ENCODE measurements at regions not wholly inside any gene's neighbourhood (a gene's known extent, or its start where the extent isn't known, plus 50 kb on each side); places are given as distances from the start of the nearest gene placed in this dataset.
"Not testable (repeated sequence)": the region's sequence is repeated elsewhere in the genome, so short reads cannot be mapped to it uniquely, and the experiment has no call there.

DNA sequence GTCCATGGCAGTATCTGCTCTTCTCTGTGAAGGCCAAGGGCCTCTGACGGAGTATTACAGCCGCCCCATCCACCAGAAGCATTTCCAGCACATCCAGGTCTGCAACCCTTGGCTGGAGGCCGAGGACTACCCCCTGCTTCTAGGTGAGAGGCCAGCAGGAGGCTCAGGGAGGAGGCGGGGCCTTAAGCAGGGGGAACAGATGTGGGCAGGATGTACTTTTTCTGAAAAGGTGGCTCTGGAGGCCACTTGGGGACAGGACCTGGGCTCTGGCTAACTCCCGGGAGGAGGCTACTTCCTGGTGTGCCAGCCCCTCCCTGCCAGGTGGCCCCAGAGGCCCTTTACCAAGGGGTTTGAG lies 113.9 kb upstream of the ALDH3B2 start:
- TF ChIP-seq ELF1 (IDR thresholded peaks at IDR 0.05; ENCODE audit: borderline replicate concordance, low read depth); EZH2phosphoT487 (IDR thresholded peaks at IDR 0.05; ENCODE audit: borderline replicate concordance); CEBPB (IDR thresholded peaks at IDR 0.05; ENCODE audit: low read depth); TCF7L2 (IDR thresholded peaks at IDR 0.05; ENCODE audit: borderline replicate concordance, extremely low read depth, insufficient read depth, insufficient read length); POLR2A (IDR thresholded peaks at IDR 0.05; ENCODE audit: borderline replicate concordance, extremely low read depth, insufficient read depth, insufficient read length); ZNF274 (IDR thresholded peaks at IDR 0.05; ENCODE audit: low read depth, low read length); SP1 (IDR thresholded peaks at IDR 0.05; ENCODE audit: low read depth); ZFX (IDR thresholded peaks at IDR 0.05); EZH2 (IDR thresholded peaks at IDR 0.05); EGR1 (IDR thresholded peaks at IDR 0.05; ENCODE audit: low read depth); SIN3A (IDR thresholded peaks at IDR 0.05; ENCODE audit: low read depth); ATF3 (IDR thresholded peaks at IDR 0.05); POLR2AphosphoS5 (IDR thresholded peaks at IDR 0.05; ENCODE audit: low read depth, low read length): not testable (repeated sequence)
- TF ChIP-seq, protein P1, sequence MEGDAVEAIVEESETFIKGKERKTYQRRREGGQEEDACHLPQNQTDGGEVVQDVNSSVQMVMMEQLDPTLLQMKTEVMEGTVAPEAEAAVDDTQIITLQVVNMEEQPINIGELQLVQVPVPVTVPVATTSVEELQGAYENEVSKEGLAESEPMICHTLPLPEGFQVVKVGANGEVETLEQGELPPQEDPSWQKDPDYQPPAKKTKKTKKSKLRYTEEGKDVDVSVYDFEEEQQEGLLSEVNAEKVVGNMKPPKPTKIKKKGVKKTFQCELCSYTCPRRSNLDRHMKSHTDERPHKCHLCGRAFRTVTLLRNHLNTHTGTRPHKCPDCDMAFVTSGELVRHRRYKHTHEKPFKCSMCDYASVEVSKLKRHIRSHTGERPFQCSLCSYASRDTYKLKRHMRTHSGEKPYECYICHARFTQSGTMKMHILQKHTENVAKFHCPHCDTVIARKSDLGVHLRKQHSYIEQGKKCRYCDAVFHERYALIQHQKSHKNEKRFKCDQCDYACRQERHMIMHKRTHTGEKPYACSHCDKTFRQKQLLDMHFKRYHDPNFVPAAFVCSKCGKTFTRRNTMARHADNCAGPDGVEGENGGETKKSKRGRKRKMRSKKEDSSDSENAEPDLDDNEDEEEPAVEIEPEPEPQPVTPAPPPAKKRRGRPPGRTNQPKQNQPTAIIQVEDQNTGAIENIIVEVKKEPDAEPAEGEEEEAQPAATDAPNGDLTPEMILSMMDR (IDR thresholded peaks at IDR 0.05 in 2 of 3, conservative IDR thresholded peaks at IDR 0.05 in 1 of 3; ENCODE audit: borderline replicate concordance in 1 of 3, insufficient read depth in 1 of 3, low read depth in 2 of 3, low read length in 2 of 3) = not testable (repeated sequence)

Data from HCT116 (cell line).